Activated CD4-positive, alpha-beta T cell treated with anti-CD3 and anti-CD28 coated beads, Interleukin-2, amount 10 ng/mL, durations not matched to agents 24 days and 14 days (primary cell): ENCODE measurements at regions not wholly inside any gene's neighbourhood (a gene's known extent, or its start where the extent isn't known, plus 50 kb on each side); places are given as distances from the start of the nearest gene placed in this dataset.

ENCODE experiments used
- DNase-seq: peaks from one replicate; pipeline ENCODE4 v3.0.0; 2022
- H3K27ac Mint-ChIP-seq: one replicate; pipeline ENCODE4 v1.8.0; 2022; ENCODE audit warnings: mild to moderate bottlenecking, mixed read lengths
- H3K27me3 Mint-ChIP-seq: one replicate; pipeline ENCODE4 v1.8.0; 2022; ENCODE audit warnings: mixed read lengths
- H3K36me3 Mint-ChIP-seq: one replicate; pipeline ENCODE4 v1.8.0; 2022; ENCODE audit warnings: low read depth, mild to moderate bottlenecking, mixed read lengths
- H3K4me1 Mint-ChIP-seq: one replicate; pipeline ENCODE4 v1.8.0; 2021; ENCODE audit warnings: mixed read lengths
- H3K4me3 Mint-ChIP-seq: one replicate; pipeline ENCODE4 v1.8.0; 2022; ENCODE audit warnings: mild to moderate bottlenecking, moderate library complexity, mixed read lengths
- H3K9me3 Mint-ChIP-seq: one replicate; pipeline ENCODE4 v1.8.0; 2021; ENCODE audit warnings: mixed read lengths
- intact Hi-C: fragments of 100-400 bp; cut with micrococcal nuclease; formaldehyde crosslinking; loops from one replicate; pipeline ENCODE4 v1.15.1; 2023

DNA sequence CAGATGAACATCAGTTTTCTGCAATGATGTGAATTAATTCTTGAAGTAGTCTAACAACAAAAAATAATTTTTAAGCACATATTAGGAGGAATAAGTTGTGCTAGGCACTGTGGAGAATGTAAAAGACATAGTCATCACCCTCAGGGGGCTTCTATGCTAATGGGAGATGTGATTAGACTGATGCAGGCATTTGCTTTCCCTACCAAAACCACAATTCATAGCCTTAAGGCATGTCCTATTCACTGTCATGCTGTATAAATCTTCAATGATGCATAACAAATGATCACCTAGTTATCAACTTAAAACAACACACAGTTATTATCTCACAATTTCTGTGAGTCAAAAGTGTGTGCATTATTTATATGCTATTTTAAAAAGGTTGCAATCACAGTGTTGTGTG lies 422.6 kb downstream of the MAN2A1 start:
- Mint-ChIP-seq H3K4me1 (peaks cover 5% of the 10 kb centered on the region), H3K9me3 (no peaks in the 10 kb centered on the region), H3K27me3 (no peaks in the 10 kb centered on the region), H3K36me3 (no peaks in the 10 kb centered on the region), H3K27ac (no peak overlapping the region), H3K4me3 (no peak overlapping the region)
- intact Hi-C loops: no loop called here
- DNase-seq: no peak

DNA sequence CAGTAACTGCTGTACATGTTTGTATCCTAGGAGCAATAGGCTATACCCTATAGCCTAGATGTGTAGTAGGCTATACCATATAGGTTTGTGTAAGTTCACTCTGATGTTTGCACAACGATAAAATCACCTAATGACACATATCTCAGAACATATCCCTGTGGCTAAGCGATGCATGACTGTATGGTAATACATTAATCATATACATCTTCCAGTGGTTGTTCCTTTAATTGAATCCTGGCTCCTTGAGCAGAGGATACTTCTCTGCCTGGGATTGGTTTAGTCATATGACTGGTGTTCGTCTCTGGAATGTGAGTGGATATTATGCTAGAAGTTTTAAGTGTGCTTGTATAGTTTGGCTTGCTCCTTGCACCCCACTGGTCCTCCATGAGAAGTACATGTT lies 425.8 kb downstream of the MAN2A1 start:
- intact Hi-C loops: no loop called here
- no peak for DNase-seq
- Mint-ChIP-seq H3K9me3 (peaks cover 14% of the 10 kb centered on the region), H3K27ac (no peak overlapping the region), H3K4me3 (no peak overlapping the region), H3K27me3 (no peaks in the 10 kb centered on the region), H3K4me1 (no peaks in the 10 kb centered on the region), H3K36me3 (peaks cover 1% of the 10 kb centered on the region)

DNA sequence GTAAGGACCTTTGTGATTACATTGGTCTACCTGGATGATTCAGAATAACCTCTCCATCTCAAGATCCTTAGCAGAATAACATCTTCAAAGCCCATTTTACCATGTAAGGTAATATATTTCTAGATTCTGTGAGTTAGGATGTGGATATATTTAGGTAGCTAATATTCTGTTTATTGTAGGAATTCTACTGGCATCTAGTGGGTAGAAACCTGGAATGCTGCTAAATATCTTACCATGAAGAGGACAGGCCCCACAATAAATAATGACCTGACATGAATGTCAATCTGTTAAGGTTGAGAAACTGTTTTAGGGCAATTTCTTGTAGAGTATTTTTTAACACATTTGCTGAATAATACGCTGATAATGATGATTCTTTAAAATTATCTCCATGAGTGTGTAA lies 426.8 kb downstream of the MAN2A1 start:
- Mint-ChIP-seq H3K36me3 (peaks cover 1% of the 10 kb centered on the region), H3K9me3 (peaks cover 14% of the 10 kb centered on the region), H3K27ac (no peak overlapping the region), H3K4me1 (no peaks in the 10 kb centered on the region), H3K4me3 (no peak overlapping the region), H3K27me3 (no peaks in the 10 kb centered on the region)
- no peak for DNase-seq
- intact Hi-C loops: no loop called here

DNA sequence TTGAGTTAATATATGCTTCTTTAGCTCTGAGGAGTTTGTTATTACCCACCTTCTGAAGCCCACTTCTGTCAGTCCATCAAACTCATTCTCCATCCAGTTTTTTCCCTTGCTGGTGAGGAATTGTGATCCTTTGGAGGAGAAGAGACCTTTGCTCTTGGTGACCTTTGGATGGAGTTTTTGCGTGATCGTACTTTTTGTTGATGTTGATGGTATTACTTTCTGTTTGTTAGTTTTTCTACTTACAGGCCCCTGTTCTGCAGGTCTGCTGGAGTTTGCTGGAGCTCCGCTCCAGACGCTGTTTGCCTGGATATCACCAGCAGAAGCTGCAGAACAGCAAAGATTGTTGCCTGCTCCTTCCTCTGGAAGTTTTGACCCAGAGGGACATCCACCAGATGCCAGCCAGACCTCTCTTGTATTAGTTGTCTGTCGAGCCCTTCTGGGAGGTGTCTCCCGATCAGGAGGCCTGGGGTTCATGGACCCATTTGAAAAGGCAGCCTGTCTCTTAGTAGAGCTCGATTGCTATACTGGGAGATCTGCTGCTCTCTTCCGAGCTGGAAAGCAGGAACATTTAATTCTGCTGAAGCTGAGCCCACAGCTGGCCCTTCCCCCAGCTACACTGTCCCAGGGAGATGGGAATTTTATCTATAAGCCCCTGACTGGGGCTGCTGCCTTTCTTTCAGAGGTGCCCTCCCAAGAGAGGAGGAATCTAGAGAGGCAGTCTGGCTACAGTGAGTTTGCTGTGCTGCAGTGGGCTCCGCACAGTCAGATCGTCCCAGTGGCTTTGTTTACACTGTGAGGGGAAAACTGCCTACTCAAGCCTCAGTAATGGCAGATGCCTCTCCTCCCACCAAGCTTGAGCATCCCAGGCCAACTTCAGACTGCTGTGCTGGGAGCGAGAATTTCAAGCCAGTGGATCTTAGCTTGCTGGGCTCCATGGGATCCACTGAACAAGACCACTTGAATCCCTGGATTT lies 445.5 kb downstream of the MAN2A1 start:
- Mint-ChIP-seq H3K36me3 (no peaks in the 10 kb centered on the region), H3K27me3 (no peaks in the 10 kb centered on the region), H3K27ac (no peak overlapping the region), H3K9me3 (peaks cover 40% of the 10 kb centered on the region), H3K4me3 (no peak overlapping the region), H3K4me1 (no peaks in the 10 kb centered on the region)
- intact Hi-C loops: no loop called here
- DNase-seq: no peak

DNA sequence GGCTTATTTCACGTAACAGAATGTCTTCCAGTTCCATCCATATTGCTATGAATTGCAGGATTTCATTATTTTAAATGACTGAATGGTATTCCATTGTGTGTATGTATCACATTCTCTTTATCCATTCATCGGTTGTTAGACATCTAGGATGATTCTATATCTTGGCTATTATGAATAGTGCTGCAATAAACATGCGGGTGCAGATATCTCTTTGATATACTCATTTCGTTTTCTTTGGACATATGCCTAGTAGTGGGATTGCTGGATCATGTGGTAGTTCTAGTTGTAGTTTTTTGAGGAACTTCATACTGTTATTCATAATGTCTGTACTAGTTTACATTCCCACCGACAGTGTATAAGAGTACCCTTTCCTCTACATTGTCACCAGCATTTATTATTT lies 460.5 kb downstream of the MAN2A1 start:
- Mint-ChIP-seq H3K27ac (no peak overlapping the region), H3K4me1 (no peaks in the 10 kb centered on the region), H3K27me3 (no peaks in the 10 kb centered on the region), H3K4me3 (no peak overlapping the region), H3K9me3 (peaks cover 11% of the 10 kb centered on the region), H3K36me3 (no peaks in the 10 kb centered on the region)
- intact Hi-C loops: no loop called here
- no peak for DNase-seq

DNA sequence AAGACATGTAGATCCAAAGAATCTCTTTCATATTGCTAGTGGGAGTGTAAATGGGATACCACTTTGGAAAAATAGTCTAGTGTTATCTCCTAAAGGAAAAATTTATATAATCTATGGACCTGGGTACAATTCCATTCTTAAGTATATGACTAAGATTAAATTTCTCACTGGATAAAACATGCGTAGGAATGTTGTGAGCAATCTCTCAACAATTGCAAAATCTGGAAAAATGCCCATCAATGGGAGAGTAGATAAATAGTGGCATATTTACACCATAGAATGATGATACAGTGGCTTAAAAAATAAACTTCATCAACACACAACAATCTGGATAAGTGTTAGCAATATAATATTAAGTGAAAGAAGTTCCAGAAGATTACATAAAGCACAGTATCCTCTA lies 469.5 kb downstream of the MAN2A1 start:
- H3K4me1 Mint-ChIP-seq: no peaks in the 10 kb centered on the region
- no peaks in the 10 kb centered on the region for H3K36me3 Mint-ChIP-seq
- no peak overlapping the region for H3K27ac Mint-ChIP-seq
- H3K27me3 Mint-ChIP-seq: no peaks in the 10 kb centered on the region
- no peak overlapping the region for H3K4me3 Mint-ChIP-seq
- no peak for DNase-seq
- intact Hi-C loops: no loop called here
- H3K9me3 Mint-ChIP-seq: no peaks in the 10 kb centered on the region

DNA sequence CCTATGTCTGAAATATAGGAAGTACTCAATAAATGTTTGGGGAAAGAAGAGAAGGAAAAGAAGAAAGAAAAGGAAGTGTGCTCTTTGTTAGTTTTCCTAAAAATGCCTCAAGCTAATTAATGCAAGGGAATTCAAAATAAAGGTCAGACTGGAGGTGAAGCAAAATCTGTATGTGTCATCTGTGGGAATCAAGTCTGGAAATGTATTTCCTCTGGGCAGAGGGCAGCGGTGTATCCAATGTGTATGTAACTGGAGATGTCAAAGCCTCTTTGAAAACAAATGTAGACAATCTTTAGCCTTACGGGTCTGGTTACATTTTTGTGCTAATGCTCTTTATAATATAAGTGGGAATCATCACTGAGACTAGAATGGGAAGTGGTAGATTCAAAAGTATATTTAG lies 471.4 kb downstream of the MAN2A1 start:
- intact Hi-C loops: no loop called here
- H3K36me3 Mint-ChIP-seq: no peaks in the 10 kb centered on the region

DNA sequence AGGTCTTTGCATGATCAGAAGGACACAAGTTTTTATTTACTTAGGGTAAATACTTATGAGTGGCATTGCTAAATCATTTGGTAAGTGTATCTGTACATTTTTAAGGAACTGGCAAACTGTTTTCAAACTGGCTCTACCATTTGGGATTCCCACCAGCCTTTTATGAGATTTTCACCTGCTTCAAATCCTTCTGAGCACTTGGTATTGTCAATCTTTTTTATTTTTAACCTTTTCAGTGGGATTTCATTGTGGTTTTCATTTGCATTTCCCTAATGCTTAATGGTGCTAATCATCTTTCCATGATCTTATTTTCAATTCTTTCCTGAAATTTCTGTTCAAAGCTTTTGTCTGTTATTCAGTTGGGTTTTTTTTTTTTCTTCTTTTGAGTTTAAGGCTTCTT lies 475.6 kb downstream of the MAN2A1 start:
- intact Hi-C loops: no loop called here
- Mint-ChIP-seq H3K4me3 (no peak overlapping the region), H3K9me3 (peaks cover under 1% of the 10 kb centered on the region), H3K27me3 (no peaks in the 10 kb centered on the region), H3K27ac (no peak overlapping the region), H3K4me1 (no peaks in the 10 kb centered on the region), H3K36me3 (no peaks in the 10 kb centered on the region)
- DNase-seq: no peak

More for the DNA sequence above, 471.4 kb downstream of the MAN2A1 start:
- DNase-seq: no peak
- H3K4me3 Mint-ChIP-seq: no peak overlapping the region
- no peaks in the 10 kb centered on the region for H3K4me1 Mint-ChIP-seq
- H3K9me3 Mint-ChIP-seq: no peaks in the 10 kb centered on the region
- no peaks in the 10 kb centered on the region for H3K27me3 Mint-ChIP-seq
- H3K27ac Mint-ChIP-seq: no peak overlapping the region

DNA sequence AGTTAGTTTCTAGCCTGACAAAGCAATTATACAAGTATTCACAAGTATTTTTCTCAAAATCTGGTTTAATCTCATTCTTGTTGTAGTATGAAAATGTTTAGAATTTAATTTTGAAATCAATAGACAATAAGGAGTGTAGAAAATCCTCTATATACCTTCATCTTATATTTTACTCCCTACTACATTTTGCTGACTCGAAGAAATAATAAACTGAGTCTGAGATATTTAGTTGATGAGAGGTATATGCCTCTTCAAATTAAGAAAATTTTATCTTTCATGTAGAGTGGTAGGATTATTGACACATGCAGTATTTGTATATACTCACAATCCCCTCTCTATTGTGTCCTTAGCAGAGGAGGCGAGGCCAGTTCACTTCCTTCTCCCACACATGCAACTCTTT lies 477.7 kb downstream of the MAN2A1 start:
- Mint-ChIP-seq H3K4me1 (no peaks in the 10 kb centered on the region), H3K27ac (no peak overlapping the region), H3K36me3 (no peaks in the 10 kb centered on the region), H3K4me3 (no peak overlapping the region), H3K9me3 (peaks cover 6% of the 10 kb centered on the region), H3K27me3 (no peaks in the 10 kb centered on the region)
- intact Hi-C loops: no loop called here
- no peak for DNase-seq

DNA sequence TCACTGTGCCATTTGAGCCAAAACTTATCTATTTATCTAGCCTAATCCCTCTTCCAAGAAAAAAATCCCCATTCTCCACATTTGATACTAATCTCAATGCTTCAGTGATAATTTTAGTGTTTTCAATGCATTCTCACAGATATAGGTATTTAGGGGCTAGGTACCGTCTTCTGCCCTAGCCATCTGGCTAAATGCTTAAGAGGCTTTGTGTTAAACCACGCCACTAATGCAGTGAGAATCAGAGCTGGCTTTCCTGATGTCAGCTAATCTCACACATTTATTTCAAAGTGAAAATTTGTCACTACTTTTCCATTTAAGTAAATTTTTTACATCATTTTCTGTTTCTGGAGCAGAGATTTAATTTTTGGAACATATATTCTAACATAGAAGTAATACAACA lies 479.7 kb downstream of the MAN2A1 start:
- Mint-ChIP-seq H3K27me3 (no peaks in the 10 kb centered on the region), H3K27ac (no peak overlapping the region), H3K4me1 (no peaks in the 10 kb centered on the region), H3K36me3 (no peaks in the 10 kb centered on the region), H3K4me3 (no peak overlapping the region), H3K9me3 (peaks cover 6% of the 10 kb centered on the region)
- intact Hi-C loops: no loop called here
- no peak for DNase-seq

DNA sequence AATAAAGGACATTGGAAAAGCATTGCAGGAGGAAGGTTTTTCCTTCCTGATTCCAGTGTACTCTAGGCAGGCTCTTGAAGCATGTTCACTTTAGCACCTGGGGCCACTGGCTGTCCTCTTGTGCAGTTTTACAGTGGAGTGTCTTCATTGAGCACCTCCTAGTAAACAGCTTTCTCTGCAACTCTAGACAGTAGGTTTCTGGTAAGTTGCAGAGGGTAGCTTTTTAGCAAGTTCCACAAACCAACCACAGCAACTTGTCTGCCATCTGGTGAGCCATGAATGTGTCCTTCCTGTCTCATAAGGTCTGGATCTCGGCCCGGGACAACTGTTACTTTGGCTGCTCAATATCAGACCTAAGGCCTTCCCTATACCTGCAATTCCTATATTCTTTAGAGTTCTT lies 488.0 kb downstream of the MAN2A1 start:
- Mint-ChIP-seq H3K27ac (no peak overlapping the region), H3K36me3 (no peaks in the 10 kb centered on the region), H3K4me1 (no peaks in the 10 kb centered on the region), H3K9me3 (peaks cover 4% of the 10 kb centered on the region), H3K4me3 (no peak overlapping the region), H3K27me3 (no peaks in the 10 kb centered on the region)
- intact Hi-C loops: no loop called here
- DNase-seq: no peak

DNA sequence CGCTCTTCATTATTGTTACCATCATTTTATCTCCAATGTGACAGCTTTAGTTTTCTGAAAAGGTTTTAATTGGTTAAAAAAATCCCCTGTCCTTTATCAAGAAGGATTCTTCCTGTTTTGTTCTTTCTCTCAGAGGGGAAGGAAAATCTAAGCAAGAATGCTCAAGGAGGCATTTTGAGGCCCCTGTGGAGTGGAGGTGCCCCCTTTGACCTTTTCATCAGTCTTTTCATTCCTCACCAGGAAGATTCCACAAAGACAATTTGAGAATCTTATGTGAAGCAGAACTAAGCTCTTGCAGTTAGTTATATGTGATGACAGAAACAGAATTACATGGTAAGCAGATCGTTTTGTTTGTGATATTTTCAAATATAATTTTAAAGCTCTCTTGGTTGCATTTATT lies 489.6 kb downstream of the MAN2A1 start:
- Mint-ChIP-seq H3K36me3 (no peaks in the 10 kb centered on the region), H3K4me3 (no peak overlapping the region), H3K27ac (no peak overlapping the region), H3K9me3 (peaks cover 4% of the 10 kb centered on the region), H3K27me3 (no peaks in the 10 kb centered on the region), H3K4me1 (no peaks in the 10 kb centered on the region)
- intact Hi-C loops: no loop called here
- DNase-seq: no peak

DNA sequence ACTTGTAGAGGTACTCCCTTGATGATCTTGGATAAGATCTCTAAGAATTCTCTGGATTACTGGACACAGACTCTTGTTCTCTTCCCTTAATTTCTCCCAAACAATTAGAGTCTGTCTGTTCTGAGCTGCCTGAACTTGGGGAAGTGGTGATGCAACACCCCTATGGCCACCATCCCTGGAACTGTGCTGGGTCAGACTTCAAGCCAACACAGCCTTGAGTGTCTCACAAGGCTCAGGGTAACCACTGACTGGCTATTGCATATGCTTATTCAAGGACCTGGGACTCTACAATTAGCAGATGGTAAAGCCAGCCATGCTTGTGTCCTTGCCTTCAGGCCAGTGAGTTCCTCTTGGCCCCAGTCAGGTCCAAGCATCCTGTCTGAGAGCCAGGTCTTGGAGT lies 504.5 kb downstream of the MAN2A1 start:
- Mint-ChIP-seq H3K27ac (no peak overlapping the region), H3K27me3 (no peaks in the 10 kb centered on the region), H3K36me3 (no peaks in the 10 kb centered on the region), H3K4me1 (no peaks in the 10 kb centered on the region), H3K9me3 (peaks cover 6% of the 10 kb centered on the region), H3K4me3 (no peak overlapping the region)
- DNase-seq: no peak
- intact Hi-C loops: no loop called here

DNA sequence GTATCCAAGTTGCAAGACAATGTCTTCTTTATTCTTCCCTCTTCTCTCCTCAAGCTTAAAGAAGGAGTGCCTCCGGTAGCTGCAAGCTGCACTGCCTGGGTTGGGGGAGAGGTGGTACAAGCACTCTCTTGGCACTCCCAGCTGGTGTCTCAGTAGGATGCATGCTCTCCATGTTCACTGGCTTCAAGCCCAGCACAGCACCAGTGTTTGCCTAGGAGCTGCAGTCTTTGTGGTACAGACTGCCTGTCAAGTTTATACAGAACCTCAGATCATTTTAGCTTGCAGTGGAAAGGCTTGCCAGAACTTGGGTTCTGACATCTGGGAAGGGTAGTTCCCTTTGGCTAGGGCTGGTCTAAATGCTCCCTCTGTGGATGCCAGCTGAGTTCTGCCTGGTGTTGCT lies 505.6 kb downstream of the MAN2A1 start:
- Mint-ChIP-seq H3K4me1 (no peaks in the 10 kb centered on the region), H3K36me3 (no peaks in the 10 kb centered on the region), H3K27ac (no peak overlapping the region), H3K9me3 (peaks cover 6% of the 10 kb centered on the region), H3K27me3 (no peaks in the 10 kb centered on the region), H3K4me3 (no peak overlapping the region)
- intact Hi-C loops: no loop called here
- DNase-seq: peak; percentile 45

DNA sequence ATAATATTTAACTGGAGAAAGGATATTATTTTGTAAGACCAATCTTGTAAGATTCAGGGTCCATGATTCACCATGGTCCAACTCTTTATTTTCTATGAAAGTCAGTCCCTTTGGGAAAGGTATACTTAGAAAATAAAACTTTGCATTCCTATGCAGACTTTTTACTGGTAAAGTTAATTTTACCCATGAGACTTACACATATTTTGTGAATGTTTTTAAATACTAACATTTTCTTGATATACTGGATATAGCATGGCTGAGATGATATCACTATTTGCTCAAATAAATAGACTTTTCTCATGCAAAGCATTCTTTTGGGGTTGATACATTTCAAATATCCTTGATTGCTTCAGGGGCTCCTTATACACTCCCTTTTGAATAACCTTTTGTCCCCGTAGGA lies 512.1 kb downstream of the MAN2A1 start:
- Mint-ChIP-seq H3K4me1 (no peaks in the 10 kb centered on the region), H3K27ac (no peak overlapping the region), H3K4me3 (no peak overlapping the region), H3K9me3 (peaks cover 6% of the 10 kb centered on the region), H3K36me3 (no peaks in the 10 kb centered on the region), H3K27me3 (no peaks in the 10 kb centered on the region)
- intact Hi-C loops: no loop called here
- DNase-seq: no peak
